Inflammatory macrophage (primary cell): ENCODE measurements at regions not wholly inside any gene's neighbourhood (a gene's known extent, or its start where the extent isn't known, plus 50 kb on each side); places are given as distances from the start of the nearest gene placed in this dataset.

Experiments used
- DNase-seq, 2 donors: peaks; one replicate each; pipeline ENCODE4 v3.0.0-alpha.2; 2020 to 2022

DNA sequence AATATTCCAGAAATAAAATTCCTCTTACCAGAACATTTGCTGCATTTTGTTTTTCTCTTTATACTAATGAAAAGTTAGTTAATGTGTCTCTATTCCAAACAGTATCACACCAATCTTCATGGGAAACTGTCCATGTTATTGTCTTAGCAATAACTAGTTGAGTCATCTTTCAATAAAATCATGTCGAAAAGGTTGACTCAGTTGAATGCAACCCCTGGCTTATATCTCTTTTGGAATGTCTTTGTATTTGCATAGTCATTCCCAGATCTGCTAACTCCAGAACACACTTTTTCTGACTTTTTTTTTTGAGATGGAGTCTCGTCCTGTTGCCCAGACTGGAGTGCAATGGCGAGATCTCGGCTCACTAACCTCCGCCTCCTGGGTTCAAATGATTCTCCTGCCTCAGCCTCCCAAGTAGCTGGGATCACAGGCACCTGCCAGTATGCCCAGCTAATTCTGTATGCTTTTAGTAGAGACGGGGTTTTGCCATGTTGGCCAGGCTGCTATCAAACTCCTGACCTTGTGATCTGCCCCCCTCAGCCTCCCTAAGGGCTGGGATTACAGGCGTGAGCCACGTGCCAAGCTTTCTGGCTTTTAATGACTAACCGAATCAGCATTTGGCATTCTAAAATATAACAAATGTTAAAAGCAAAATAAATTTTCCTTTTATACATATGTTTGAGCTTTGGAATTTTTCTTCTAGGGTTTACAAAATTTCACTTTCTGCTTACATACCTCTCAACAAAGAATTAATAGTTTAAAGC lies 133.2 kb upstream of the GULP1 start:
- no peak for DNase-seq

DNA sequence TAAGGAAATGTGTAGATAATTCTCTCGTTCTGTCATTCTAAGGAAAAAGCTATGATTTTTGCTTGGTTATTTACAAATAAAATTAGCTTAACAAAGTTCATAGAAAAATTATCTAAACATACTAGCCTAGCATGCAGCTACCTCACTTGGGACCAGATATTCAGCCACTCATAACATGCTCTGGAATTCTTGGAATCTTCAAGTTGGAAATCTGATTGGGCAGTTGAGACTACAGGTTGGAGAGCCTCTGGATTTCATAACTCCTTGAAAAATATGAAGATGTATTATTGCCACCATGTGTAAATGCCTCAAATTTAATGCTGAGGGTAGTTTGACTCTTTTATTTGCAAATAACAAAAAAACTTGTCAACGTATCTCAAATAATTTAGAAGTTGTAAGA lies 132.2 kb upstream of the GULP1 start:
- DNase-seq = no peak

DNA sequence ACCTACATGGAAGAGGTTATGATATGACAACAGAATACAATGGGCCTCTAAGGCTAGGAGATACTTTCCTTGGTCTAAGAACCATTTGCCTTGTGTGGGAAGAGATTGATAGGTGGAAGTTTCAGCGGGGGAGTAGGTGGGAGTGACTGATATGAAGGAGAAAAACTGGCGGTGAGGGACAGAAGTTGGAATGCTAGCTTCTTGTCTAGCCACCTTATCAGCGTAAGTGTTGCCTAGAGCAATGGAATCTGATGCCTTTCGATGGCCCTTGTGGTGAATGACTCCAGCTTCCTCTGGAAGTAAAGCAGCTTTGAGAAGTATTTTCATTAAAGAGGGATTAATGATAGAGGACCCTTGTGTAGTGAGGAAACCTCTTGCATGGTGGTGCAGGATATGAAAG lies 121.3 kb upstream of the GULP1 start:
- DNase-seq = no peak

DNA sequence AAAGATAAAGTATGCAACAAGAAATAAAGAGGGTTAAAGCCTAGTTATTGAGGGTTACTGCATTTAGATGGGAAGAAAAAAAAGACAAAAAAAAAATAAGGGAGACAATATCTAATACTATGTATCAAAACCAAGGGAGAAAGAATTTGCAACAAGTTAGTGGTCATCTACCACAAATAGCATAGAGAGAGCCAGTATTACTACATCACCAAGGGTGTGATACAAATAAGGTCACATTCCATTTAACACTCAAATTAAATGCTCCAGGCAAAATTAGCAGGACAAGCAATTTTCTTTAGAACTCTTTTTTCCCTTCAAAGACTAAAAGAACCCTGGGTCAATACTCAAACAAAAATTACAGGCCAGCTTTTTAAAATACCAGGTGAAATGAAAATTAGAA lies 115.1 kb upstream of the GULP1 start:
- no peak for DNase-seq

GRCh38 chr2:188181067-188181838 lies 110.4 kb upstream of the GULP1 start:
- DNase-seq = no peak

- DNase-seq = no peak
Measured at GRCh38 chr2:188181884-188182283, 109.8 kb upstream of the GULP1 start.

GRCh38 chr2:188187726-188188125 lies 103.9 kb upstream of the GULP1 start:
- no peak for DNase-seq

- DNase-seq = no peak
Measured at GRCh38 chr2:188189356-188189755, 102.3 kb upstream of the GULP1 start.

- DNase-seq = no peak
Measured at GRCh38 chr2:188193230-188193629, 98.4 kb upstream of the GULP1 start.

DNA sequence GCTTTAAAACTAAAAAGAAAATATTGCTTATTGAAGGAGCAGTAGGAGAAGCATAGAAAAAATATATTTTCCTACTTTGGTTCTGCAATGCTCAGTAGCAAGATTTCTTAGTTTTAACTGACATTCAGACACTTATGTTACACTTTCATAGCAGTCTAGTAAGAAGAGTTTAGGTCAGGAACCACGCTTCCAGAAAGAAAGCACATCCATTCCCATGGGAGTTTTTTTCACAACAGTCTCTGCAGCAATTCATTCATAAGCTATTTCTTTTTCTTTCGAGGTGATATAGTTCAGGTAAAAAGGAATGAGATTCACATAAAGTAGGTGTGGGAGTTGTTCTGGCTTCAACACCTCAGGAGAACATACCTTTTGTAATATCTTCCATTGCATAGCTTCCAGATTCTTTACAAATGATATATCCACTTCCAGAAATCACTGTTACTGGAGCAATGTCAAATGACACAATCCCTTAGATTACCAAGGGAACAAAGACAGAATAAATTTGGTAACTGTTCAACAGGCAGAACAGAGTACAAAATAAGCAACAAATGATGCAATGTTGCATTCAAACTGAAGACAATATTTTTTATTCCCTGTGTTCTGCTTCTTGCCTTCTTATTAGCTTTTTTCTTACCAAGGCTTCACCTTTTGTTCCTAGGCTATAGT lies 95.2 kb upstream of the GULP1 start:
- DNase-seq = no peak

DNA sequence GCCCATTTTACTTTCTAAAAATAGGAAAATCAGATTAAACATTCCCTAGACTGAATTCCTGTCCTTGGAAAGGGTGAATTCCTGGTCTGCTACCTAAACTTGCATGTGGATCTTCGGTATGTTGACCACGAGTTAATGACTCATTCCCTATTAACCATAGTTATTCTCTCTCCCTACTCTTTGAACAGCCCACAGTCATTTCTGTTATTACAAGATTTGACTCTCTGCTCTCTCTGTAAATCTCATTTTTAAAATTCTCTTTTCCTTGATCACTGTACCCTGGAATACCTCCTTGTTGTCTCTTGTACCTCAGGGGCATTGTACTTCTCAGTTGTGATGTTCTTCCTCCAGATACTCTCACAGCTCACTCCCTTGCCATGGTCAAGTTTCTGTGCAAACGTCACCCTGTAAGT lies 92.0 kb upstream of the GULP1 start:
- no peak for DNase-seq

- DNase-seq = no peak
Measured at GRCh38 chr2:188201639-188202038, 90.0 kb upstream of the GULP1 start.

DNA sequence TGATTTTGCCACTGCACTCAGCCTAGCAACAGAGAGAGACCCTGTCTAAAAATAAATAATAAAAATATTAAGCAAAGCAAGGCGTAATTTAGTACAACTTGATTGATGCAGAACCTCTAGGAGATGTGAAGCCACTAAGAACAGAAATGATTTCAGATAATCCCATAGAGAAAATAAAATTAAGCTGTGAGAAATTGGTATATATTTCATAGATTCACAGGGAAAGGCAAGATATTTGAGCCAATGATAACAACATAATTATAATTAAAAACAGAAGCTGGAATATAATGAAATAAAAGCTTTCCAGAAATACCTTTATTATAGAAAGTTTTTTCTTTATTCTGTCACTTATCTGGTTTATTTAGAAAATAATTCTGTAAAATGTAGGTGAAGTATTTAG lies 88.9 kb upstream of the GULP1 start:
- DNase-seq = no peak

- DNase-seq = no peak
Measured at GRCh38 chr2:188203776-188204175, 87.9 kb upstream of the GULP1 start.

- no peak for DNase-seq
Measured at GRCh38 chr2:188204824-188205223, 86.8 kb upstream of the GULP1 start.

GRCh38 chr2:188207554-188207953 lies 84.1 kb upstream of the GULP1 start:
- DNase-seq = no peak

- DNase-seq = no peak
Measured at GRCh38 chr2:188209218-188209617, 82.5 kb upstream of the GULP1 start.

DNA sequence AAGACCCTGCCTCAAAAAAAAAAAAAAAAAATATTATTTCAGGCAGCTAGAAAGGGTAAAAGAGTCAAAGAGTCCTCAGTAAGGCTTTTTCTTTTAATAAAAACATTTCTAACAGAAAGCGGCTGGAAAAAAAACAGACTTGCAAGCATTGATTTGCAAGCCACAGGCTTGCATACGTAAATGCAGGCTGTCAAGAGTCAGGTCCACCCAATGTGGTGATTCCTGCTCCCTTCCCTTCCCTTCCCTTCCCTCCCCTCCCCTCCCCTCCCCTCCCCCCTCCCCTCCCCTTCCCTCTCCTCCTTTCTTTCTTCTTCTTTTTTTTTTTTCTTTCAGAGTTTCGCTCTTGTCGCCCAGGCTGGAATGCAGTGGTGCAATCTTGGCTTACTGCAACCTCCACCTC lies 74.4 kb upstream of the GULP1 start:
- no peak for DNase-seq

DNA sequence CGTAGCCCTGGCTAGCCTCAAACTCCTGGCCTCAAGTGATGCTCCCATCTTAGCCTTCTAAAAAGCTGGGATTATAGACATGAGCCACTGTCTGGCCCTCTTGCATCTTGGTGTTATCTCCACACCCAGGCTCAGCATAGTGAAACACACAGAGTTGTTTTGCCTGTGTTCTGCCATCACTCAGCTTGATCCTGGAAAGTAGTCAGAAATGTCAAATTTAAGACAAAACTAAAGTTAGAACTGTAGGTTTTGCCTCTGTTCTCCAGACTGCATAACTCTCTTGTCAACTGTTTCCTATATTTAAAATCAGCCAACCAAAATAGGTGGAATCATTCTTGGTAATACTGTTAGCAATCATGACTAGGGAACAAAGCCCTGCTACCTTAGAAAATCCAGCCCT lies 72.1 kb upstream of the GULP1 start:
- DNase-seq = no peak

GRCh38 chr2:188220535-188220934 lies 71.1 kb upstream of the GULP1 start:
- DNase-seq = no peak

GRCh38 chr2:188227713-188228112 lies 64.0 kb upstream of the GULP1 start:
- DNase-seq = no peak

DNA sequence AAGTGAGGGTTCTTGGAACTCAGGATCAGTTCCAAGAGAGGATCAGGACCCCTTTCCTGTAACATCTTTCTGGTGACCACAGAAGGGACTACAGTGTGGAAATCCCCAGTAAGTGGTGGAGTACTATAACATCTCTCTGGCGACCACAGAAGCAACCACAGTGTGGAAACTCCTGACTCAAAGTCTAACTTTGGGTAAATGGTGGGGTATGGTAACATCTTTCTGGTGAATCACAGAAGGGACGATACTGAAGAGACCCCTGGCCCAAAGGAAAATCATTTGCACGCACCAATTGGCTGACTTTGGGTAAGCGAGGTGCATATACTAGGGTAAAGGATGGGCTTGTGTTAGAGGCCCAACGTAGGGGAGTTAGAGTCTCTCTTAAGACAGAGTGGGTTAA lies 56.3 kb upstream of the GULP1 start:
- no peak for DNase-seq

- DNase-seq = no peak
Measured at GRCh38 chr2:188238386-188238785, 53.3 kb upstream of the GULP1 start.
